Type B pancreatic cell (in vitro differentiated cells): ENCODE measurements at regions not wholly inside any gene's neighbourhood (a gene's known extent, or its start where the extent isn't known, plus 50 kb on each side); places are given as distances from the start of the nearest gene placed in this dataset.

ENCODE experiments used
- DNase-seq: peaks from one replicate; pipeline ENCODE4 v3.0.0; 2021; ENCODE audit warnings: mixed read lengths; ENCODE audit not compliant: unreplicated experiment; ENCODE audit errors: extremely low spot score
- H3K27ac Mint-ChIP-seq: 2 replicates; pipeline ENCODE4 v1.8.0; 2021; ENCODE audit warnings: mild to moderate bottlenecking, mixed read lengths
- H3K27me3 Mint-ChIP-seq: 2 replicates; pipeline ENCODE4 v1.8.0; 2021; ENCODE audit warnings: mixed read lengths
- H3K36me3 Mint-ChIP-seq: 2 replicates; pipeline ENCODE4 v1.8.0; 2021; ENCODE audit warnings: mixed read lengths
- H3K4me1 Mint-ChIP-seq: one replicate; pipeline ENCODE4 v1.8.0; 2021; ENCODE audit warnings: mixed read lengths; ENCODE audit not compliant: unreplicated experiment
- H3K4me3 Mint-ChIP-seq: 2 replicates; pipeline ENCODE4 v1.8.0; 2021; ENCODE audit warnings: mild to moderate bottlenecking, mixed read lengths
- H3K9me3 Mint-ChIP-seq: 2 replicates; pipeline ENCODE4 v1.8.0; 2021; ENCODE audit warnings: mixed read lengths
- CTCF ChIP-seq: fragments of 200-600 bp; sonication (generic); conservative IDR thresholded peaks from 2 replicates; pipeline ENCODE4 v1.5.0; 2021; ENCODE audit warnings: antibody characterized with exemption, mild to moderate bottlenecking

GRCh38 chr4:83885256-83886182, 349.6 kb downstream of the GPAT3 start:
- no peaks in the 10 kb centered on the region for H3K4me1 Mint-ChIP-seq
- H3K27me3 Mint-ChIP-seq, result no peaks in the 10 kb centered on the region
- no peak for DNase-seq
- no peaks in the 10 kb centered on the region for H3K9me3 Mint-ChIP-seq
- no peak for TF ChIP-seq CTCF
- H3K4me3 Mint-ChIP-seq, result no peak overlapping the region
- H3K36me3 Mint-ChIP-seq, result no peaks in the 10 kb centered on the region
- no peak overlapping the region for H3K27ac Mint-ChIP-seq

- TF ChIP-seq CTCF, result no peak
- no peak overlapping the region for H3K27ac Mint-ChIP-seq
- no peaks in the 10 kb centered on the region for H3K36me3 Mint-ChIP-seq
- H3K9me3 Mint-ChIP-seq, result no peaks in the 10 kb centered on the region
- peaks cover 8% of the 10 kb centered on the region for H3K27me3 Mint-ChIP-seq
- H3K4me1 Mint-ChIP-seq, result no peaks in the 10 kb centered on the region
- H3K4me3 Mint-ChIP-seq, result no peak overlapping the region
- no peak for DNase-seq
These were observed 340.1 kb downstream of the GPAT3 start for GRCh38 chr4:83876047-83876446.

GRCh38 chr4:83875437-83875836, 339.5 kb downstream of the GPAT3 start:
- Mint-ChIP-seq H3K36me3 (no peaks in the 10 kb centered on the region), H3K27me3 (peaks cover 9% of the 10 kb centered on the region)
- no peak for DNase-seq

GRCh38 chr4:83873996-83874395, 338.1 kb downstream of the GPAT3 start:
- Mint-ChIP-seq H3K27me3 (peaks cover 16% of the 10 kb centered on the region), H3K4me1 (no peaks in the 10 kb centered on the region), H3K4me3 (no peak overlapping the region), H3K9me3 (no peaks in the 10 kb centered on the region), H3K27ac (no peak overlapping the region), H3K36me3 (no peaks in the 10 kb centered on the region)
- no peak for TF ChIP-seq CTCF
- no peak for DNase-seq

More at GRCh38 chr4:83875437-83875836, 339.5 kb downstream of the GPAT3 start:
- Mint-ChIP-seq H3K27ac (no peak overlapping the region), H3K4me3 (no peak overlapping the region), H3K4me1 (no peaks in the 10 kb centered on the region), H3K9me3 (no peaks in the 10 kb centered on the region)
- no peak for TF ChIP-seq CTCF

GRCh38 chr4:83870328-83870950, 334.5 kb downstream of the GPAT3 start:
- no peak for DNase-seq
- Mint-ChIP-seq H3K27ac (no peak overlapping the region), H3K27me3 (peaks cover 29% of the 10 kb centered on the region), H3K9me3 (no peaks in the 10 kb centered on the region), H3K4me3 (no peak overlapping the region), H3K36me3 (no peaks in the 10 kb centered on the region), H3K4me1 (peaks cover 14% of the 10 kb centered on the region)
- TF ChIP-seq CTCF, result no peak
